ENCODE measurements at regions not wholly inside any gene's neighbourhood (a gene's known extent, or its start where the extent isn't known, plus 50 kb on each side); places are given as distances from the start of the nearest gene placed in this dataset.

GRCh38 chr18:67633939-67634338, 117.4 kb upstream of the DSEL start:
- no peaks in the 10 kb centered on the region for H3K27me3 Mint-ChIP-seq (ENCODE audit: unreplicated experiment)
- H3K4me3 Mint-ChIP-seq (ENCODE audit: unreplicated experiment): no peak overlapping the region
- TF ChIP-seq CTCF (IDR thresholded peaks at IDR 0.05): no peak
- peaks cover 4% of the 10 kb centered on the region for H3K4me1 Mint-ChIP-seq (ENCODE audit: unreplicated experiment)
- H3K9me3 Mint-ChIP-seq (ENCODE audit: unreplicated experiment): no peaks in the 10 kb centered on the region
- DNase-seq (ENCODE audit: extremely low spot score, unreplicated experiment): no peak
- H3K27ac Mint-ChIP-seq (ENCODE audit: unreplicated experiment): no peak overlapping the region
- H3K36me3 Mint-ChIP-seq (ENCODE audit: unreplicated experiment): no peaks in the 10 kb centered on the region

- Mint-ChIP-seq H3K27ac (ENCODE audit: unreplicated experiment) (no peak overlapping the region), H3K36me3 (ENCODE audit: unreplicated experiment) (peaks cover 3% of the 10 kb centered on the region), H3K27me3 (ENCODE audit: unreplicated experiment) (no peaks in the 10 kb centered on the region), H3K4me3 (ENCODE audit: unreplicated experiment) (no peak overlapping the region), H3K4me1 (ENCODE audit: unreplicated experiment) (peaks cover 6% of the 10 kb centered on the region), H3K9me3 (ENCODE audit: unreplicated experiment) (no peaks in the 10 kb centered on the region)
- DNase-seq (ENCODE audit: extremely low spot score, unreplicated experiment): no peak
- no peak for TF ChIP-seq CTCF (IDR thresholded peaks at IDR 0.05)
Observed at GRCh38 chr18:67621906-67622305, 105.4 kb upstream of the DSEL start.

- no peak for DNase-seq (ENCODE audit: extremely low spot score, unreplicated experiment)
- peaks cover 3% of the 10 kb centered on the region for H3K36me3 Mint-ChIP-seq (ENCODE audit: unreplicated experiment)
- TF ChIP-seq CTCF (IDR thresholded peaks at IDR 0.05): no peak
- H3K9me3 Mint-ChIP-seq (ENCODE audit: unreplicated experiment): no peaks in the 10 kb centered on the region
- H3K4me1 Mint-ChIP-seq (ENCODE audit: unreplicated experiment): peaks cover 11% of the 10 kb centered on the region
- H3K4me3 Mint-ChIP-seq (ENCODE audit: unreplicated experiment): no peak overlapping the region
- no peaks in the 10 kb centered on the region for H3K27me3 Mint-ChIP-seq (ENCODE audit: unreplicated experiment)
- H3K27ac Mint-ChIP-seq (ENCODE audit: unreplicated experiment): no peak overlapping the region
Observed at GRCh38 chr18:67621049-67621713, 104.7 kb upstream of the DSEL start.

GRCh38 chr18:67618061-67618460, 101.5 kb upstream of the DSEL start:
- Mint-ChIP-seq H3K9me3 (ENCODE audit: unreplicated experiment) (no peaks in the 10 kb centered on the region), H3K27ac (ENCODE audit: unreplicated experiment) (no peak overlapping the region), H3K4me3 (ENCODE audit: unreplicated experiment) (no peak overlapping the region), H3K27me3 (ENCODE audit: unreplicated experiment) (no peaks in the 10 kb centered on the region), H3K4me1 (ENCODE audit: unreplicated experiment) (peaks cover 9% of the 10 kb centered on the region), H3K36me3 (ENCODE audit: unreplicated experiment) (peaks cover 3% of the 10 kb centered on the region)
- no peak for TF ChIP-seq CTCF (IDR thresholded peaks at IDR 0.05)
- no peak for DNase-seq (ENCODE audit: extremely low spot score, unreplicated experiment)

- no peak for DNase-seq (ENCODE audit: extremely low spot score, unreplicated experiment)
- no peak for TF ChIP-seq CTCF (IDR thresholded peaks at IDR 0.05)
- Mint-ChIP-seq H3K4me3 (ENCODE audit: unreplicated experiment) (no peak overlapping the region), H3K27ac (ENCODE audit: unreplicated experiment) (no peak overlapping the region), H3K9me3 (ENCODE audit: unreplicated experiment) (peaks cover 9% of the 10 kb centered on the region), H3K27me3 (ENCODE audit: unreplicated experiment) (no peaks in the 10 kb centered on the region), H3K4me1 (ENCODE audit: unreplicated experiment) (peaks cover 5% of the 10 kb centered on the region), H3K36me3 (ENCODE audit: unreplicated experiment) (peaks cover 6% of the 10 kb centered on the region)
Observed at GRCh38 chr18:67615876-67616275, 99.4 kb upstream of the DSEL start.
